HS-27A (cell line): ENCODE measurements at regions not wholly inside any gene's neighbourhood (a gene's known extent, or its start where the extent isn't known, plus 50 kb on each side); places are given as distances from the start of the nearest gene placed in this dataset.

Experiments used
- DNase-seq: peaks from one replicate; pipeline ENCODE4 v3.0.0-alpha.2; 2012; ENCODE audit warnings: low read depth, missing footprints

GRCh38 chr5:152270096-152270495 lies 135.0 kb downstream of the NMUR2 start:
- no peak for DNase-seq

- no peak for DNase-seq
Observed at GRCh38 chr5:152269533-152269932, 135.5 kb downstream of the NMUR2 start.

DNA sequence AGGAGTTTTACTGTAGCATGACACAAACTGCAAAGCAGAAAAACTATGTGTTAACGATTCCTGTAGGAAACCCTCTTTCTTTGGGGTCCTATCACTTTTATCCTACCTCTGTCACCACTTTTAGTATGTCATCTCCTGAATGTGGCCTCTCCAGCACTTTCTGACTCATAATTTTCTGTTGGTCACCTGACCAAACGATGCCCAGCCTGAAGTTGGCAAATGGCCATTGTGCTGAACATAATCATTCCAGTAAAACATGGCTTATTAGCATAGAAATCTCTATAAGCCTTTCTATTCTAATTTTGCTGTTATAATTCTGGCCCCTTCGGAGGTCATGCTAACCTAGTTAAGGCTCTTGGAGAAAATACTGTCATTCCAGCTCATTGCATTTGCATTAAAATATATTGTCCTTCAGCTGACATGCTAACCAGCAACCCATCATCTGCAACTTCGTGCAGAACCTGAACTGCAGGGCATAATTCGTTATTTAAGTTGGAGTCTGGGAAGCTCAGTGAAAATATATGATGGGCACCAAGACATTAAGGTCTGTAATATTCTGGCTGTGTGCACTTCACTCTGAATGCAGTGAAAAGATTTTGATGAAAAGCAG lies 140.3 kb downstream of the NMUR2 start:
- no peak for DNase-seq

DNA sequence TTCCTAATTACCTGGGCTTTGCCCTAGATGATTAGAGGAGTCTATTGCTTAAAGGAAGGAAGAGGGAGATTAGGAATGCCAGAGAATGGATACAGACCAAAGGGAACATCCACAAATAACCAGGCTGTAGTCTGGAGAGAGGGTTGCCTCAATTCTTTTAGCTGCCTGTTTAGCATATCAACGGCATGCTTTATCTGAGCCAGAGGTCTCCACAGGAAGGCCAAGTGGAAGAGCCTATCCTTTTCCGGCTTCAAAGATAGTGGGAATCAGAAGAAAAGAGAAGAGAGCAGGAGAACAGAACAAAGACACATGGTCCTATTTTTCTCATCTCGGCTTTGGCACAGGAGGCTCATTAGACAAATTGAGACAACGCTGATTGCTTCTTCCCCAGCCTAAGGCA lies 142.4 kb downstream of the NMUR2 start:
- no peak for DNase-seq

DNA sequence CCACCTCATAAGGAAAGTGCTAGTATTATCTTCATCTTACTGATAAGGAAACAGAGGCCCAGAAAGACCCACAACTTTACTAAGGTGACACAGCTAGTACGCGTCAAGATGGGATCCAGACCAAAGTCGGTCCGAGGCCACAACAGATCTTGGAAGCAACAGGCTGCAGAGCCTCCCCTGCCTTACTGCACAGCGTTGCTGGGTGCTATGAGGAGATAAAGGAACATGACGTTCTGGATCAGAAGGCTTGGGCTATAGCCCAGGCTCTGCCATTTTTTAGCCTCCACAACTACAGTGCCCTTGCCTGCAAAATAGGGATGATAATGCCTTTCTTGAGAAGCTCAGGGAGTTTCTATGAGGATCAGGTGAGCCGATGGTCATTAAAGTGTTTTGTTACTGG lies 144.1 kb downstream of the NMUR2 start:
- DNase-seq: no peak

DNA sequence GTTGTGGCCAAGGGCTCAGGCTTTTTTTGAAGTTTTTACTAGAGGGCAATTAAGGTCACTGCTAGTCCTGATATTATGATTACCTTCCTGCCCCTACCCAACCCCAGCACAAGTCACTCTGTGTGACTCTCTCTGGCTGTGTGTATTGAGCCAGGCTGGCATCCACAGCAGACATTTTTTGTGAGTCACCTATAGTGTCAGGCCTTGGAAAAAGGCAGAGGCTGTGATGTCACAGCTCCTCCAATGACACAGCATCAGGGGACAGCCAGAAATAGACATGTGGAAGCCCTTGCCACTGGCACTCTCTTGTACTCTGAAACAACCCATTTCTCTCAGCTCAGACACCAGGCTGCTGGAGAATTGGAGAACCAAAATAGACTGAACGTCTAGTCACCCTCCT lies 145.4 kb downstream of the NMUR2 start:
- DNase-seq: no peak

DNA sequence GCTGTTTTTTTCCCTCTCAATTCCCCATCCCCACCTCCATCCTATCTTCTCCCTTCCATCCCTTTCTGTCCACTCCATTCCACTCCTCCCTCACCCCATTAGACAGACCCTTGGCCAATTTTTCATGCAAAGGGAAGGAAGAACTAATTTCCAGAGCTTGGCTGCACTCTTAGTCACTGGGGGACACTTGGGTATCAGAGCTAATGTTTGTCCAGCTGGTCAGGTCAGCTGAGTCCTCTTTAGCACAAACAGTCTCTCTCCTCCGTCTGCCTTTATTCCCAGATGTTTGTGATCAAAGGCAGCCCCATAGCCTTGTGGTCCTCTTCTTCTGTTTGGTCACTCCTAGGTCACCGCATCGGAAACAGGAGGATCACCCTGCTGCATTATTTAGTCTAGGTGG lies 148.5 kb downstream of the NMUR2 start:
- no peak for DNase-seq

- no peak for DNase-seq
Observed at GRCh38 chr5:152255411-152255810, 149.7 kb downstream of the NMUR2 start.

DNA sequence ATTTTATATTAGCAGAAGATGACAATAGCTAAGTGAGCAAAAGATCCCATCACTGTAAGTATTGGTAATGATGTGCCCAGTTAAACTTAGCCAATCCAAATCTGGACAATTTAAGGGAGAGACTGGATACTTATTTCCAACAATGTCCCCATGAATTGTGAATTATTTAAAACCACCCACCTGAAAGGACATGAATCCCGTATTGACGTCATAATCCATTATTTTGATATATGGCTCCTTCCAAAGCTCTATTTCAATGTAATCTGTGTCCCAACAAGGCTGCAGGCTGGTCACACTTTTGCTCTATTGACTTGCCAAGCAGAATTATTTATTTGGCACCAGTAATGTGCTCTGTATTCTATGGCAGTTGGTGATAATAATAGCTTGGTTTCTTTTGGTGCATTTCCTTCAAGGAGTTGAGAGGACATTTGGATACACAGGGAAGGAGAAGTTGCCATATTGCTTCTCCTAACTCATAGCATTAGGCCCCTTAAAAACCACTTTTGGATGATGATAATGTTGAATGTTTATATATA lies 157.2 kb downstream of the NMUR2 start:
- DNase-seq: no peak

- no peak for DNase-seq
Observed at GRCh38 chr5:152246401-152246800, 158.7 kb downstream of the NMUR2 start.

- no peak for DNase-seq
Observed at GRCh38 chr5:152237531-152237930, 167.5 kb downstream of the NMUR2 start.

DNA sequence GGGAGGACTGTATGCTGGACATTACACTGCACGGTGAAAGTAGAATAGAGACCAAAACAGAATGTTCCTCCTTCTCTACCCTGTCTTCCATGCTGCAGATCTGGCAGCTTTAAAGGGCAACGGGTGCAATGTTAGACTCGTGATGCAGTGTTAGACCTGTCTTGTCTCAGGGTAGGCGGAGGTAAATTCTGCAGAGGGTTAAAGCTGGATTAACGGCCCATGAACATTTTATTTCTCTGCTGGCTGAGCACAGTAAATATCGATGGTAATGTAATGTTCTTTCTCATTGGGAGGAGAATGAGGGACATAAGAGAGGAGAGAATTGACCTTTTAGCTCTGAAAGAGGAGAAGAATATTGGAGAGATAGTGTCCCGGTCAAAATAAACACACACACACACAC lies 178.9 kb downstream of the NMUR2 start:
- no peak for DNase-seq

GRCh38 chr5:152221721-152222629 lies 183.1 kb downstream of the NMUR2 start:
- DNase-seq: no peak

DNA sequence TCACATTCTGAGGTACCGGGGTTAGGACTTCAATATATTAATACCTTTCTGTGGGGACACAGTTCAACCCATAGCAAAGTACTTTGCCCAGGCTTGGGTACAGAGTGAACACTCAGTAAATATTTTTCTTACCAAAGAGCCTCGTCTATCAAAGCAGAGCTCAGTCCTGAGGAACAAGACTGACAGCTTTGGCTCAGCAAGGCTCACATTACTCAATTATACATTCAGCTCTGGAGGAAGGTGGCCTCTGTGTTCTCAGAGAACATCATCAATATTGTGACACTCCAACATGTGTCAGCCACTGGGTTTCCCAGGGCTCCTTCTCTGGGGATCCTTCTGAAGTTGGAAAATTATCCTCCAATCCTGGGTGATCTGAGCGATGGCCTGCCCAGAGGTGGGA lies 186.4 kb downstream of the NMUR2 start:
- DNase-seq: no peak

- no peak for DNase-seq
Observed at GRCh38 chr5:152205804-152206203, 199.3 kb downstream of the NMUR2 start.

- no peak for DNase-seq
Observed at GRCh38 chr5:152202321-152202720, 202.8 kb downstream of the NMUR2 start.

GRCh38 chr5:152193391-152194107 lies 211.5 kb downstream of the NMUR2 start:
- DNase-seq: no peak

GRCh38 chr5:152188251-152188650 lies 216.8 kb downstream of the NMUR2 start:
- DNase-seq: no peak

GRCh38 chr5:152187668-152188067 lies 217.4 kb downstream of the NMUR2 start:
- no peak for DNase-seq

DNA sequence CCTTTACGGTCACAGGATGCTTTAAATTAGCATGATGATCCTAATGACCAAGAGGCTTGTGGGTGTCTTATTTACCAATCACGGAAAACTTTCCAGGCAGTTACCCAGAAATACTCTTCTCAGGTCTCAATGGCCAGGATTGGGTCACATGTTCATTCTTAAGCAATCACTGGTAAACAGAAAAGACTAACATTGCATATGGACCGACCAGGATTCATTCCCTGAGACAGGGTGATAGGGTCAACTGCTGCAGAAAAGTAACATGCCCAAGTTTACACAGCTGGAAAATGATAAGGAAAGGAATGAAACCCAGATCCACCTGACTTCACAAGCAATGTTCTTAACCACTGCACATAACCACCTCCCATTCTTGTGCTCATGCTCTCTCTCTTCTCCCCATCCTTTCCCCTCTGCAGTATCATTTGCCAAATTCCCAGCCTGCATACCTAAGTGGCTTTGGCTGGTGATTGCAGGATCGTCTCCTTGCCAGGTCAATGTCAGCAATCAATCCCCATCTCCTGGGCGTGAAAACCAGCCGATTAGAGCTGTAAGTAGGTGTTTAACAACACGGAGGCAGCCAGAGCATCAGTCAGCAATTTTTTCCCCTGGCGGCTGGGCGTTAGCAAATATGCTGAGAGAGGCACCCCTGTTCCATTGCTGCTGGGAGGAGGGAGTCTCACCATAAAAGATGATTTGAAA lies 219.4 kb downstream of the NMUR2 start:
- DNase-seq: no peak

GRCh38 chr5:152184266-152184665 lies 220.8 kb downstream of the NMUR2 start:
- DNase-seq: no peak

- no peak for DNase-seq
Observed at GRCh38 chr5:152181461-152181860, 223.6 kb downstream of the NMUR2 start.
